GM12878 (cell line): ENCODE measurements at regions not wholly inside any gene's neighbourhood (a gene's known extent, or its start where the extent isn't known, plus 50 kb on each side); places are given as distances from the start of the nearest gene placed in this dataset.

Experiments
- CREB1 ChIP-seq: IDR thresholded peaks from 2 replicates; pipeline ENCODE4 v1.6.1; 2012; ENCODE audit warnings: low read depth, mild to moderate bottlenecking, inconsistent platforms
- EZH2 ChIP-seq: IDR thresholded peaks from 2 replicates; pipeline ENCODE4 v1.6.1; 2012; ENCODE audit warnings: low read depth, mild to moderate bottlenecking, control low read depth, inconsistent platforms, low read length, borderline replicate concordance; ENCODE audit not compliant: control insufficient read depth
- MEF2A ChIP-seq: IDR thresholded peaks from 2 replicates; pipeline ENCODE4 v1.6.1; 2011; ENCODE audit warnings: low read depth, mild to moderate bottlenecking, low read length, moderate library complexity; ENCODE audit not compliant: insufficient read depth
- SP1 ChIP-seq: IDR thresholded peaks from one replicate; pipeline ENCODE4 v1.6.1; 2011; ENCODE audit warnings: low read depth, low read length
- TCF7 ChIP-seq: IDR thresholded peaks from 2 replicates; pipeline ENCODE4 v1.6.1; 2014; ENCODE audit warnings: antibody characterized with exemption, borderline replicate concordance
- TF ChIP-seq, protein P1 (sequence below): fragments of 450-650 bp; IDR thresholded peaks from 2 replicates; pipeline ENCODE4 v1.6.1; 2017; ENCODE audit warnings: mild to moderate bottlenecking, moderate library complexity
- TF ChIP-seq, protein P2 (sequence below): IDR thresholded peaks from 2 replicates; pipeline ENCODE4 v1.6.1; 2012; ENCODE audit warnings: low read depth, low read length, improper control_type of control experiment

DNA sequence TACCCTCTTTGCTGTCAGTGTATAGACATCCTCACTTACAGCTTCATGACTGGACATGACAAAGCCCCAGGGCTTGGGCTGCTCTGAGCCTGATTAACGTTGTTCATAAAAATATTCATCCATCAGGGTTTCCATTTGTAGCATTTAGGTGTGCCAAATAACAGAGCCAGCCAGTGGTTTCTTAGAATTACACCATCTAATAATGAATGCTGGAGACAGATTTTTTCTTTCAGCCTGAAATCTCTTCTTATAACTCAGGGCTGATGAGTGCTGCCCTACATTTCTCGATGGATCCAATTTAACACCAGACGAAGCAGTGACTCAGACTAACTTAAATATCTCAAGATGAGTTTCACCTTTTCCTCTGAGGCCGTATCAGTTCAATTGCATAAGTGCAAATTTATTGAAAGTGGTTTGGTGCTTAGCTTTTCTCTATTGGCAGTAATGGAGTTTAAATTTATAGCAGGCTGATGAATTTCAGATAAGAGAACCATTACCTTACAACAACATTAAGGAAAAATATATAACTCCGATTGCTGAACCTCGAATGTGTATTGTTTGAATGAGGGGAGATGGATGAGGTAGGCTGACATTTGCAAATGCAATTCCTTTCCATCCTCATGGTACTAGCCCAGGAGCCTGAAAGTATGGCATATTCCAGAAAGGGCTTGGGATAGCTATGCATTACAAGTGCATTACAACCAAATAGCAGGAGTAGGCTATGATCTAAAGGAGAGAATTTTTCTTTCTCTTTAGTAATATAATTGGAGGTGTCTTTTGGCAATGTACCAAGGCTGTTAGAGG is 900.6 kb downstream of the KCNMA1 start:
- TF ChIP-seq SP1 (no peak), TCF7 (no peak), EZH2 (no peak), CREB1 (no peak), MEF2A (no peak)
- TF ChIP-seq, protein P1, sequence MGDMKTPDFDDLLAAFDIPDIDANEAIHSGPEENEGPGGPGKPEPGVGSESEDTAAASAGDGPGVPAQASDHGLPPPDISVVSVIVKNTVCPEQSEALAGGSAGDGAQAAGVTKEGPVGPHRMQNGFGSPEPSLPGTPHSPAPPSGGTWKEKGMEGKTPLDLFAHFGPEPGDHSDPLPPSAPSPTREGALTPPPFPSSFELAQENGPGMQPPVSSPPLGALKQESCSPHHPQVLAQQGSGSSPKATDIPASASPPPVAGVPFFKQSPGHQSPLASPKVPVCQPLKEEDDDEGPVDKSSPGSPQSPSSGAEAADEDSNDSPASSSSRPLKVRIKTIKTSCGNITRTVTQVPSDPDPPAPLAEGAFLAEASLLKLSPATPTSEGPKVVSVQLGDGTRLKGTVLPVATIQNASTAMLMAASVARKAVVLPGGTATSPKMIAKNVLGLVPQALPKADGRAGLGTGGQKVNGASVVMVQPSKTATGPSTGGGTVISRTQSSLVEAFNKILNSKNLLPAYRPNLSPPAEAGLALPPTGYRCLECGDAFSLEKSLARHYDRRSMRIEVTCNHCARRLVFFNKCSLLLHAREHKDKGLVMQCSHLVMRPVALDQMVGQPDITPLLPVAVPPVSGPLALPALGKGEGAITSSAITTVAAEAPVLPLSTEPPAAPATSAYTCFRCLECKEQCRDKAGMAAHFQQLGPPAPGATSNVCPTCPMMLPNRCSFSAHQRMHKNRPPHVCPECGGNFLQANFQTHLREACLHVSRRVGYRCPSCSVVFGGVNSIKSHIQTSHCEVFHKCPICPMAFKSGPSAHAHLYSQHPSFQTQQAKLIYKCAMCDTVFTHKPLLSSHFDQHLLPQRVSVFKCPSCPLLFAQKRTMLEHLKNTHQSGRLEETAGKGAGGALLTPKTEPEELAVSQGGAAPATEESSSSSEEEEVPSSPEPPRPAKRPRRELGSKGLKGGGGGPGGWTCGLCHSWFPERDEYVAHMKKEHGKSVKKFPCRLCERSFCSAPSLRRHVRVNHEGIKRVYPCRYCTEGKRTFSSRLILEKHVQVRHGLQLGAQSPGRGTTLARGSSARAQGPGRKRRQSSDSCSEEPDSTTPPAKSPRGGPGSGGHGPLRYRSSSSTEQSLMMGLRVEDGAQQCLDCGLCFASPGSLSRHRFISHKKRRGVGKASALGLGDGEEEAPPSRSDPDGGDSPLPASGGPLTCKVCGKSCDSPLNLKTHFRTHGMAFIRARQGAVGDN = no peak
- TF ChIP-seq, protein P2, sequence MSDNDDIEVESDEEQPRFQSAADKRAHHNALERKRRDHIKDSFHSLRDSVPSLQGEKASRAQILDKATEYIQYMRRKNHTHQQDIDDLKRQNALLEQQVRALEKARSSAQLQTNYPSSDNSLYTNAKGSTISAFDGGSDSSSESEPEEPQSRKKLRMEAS = no peak
